SU-DHL-6 (cell line): ENCODE measurements at regions not wholly inside any gene's neighbourhood (a gene's known extent, or its start where the extent isn't known, plus 50 kb on each side); places are given as distances from the start of the nearest gene placed in this dataset.
A peak's percentile ranks its signal among the peaks of the same experiment; 100 is the strongest.
"Not testable (repeated sequence)": the region's sequence is repeated elsewhere in the genome, so short reads cannot be mapped to it uniquely, and the experiment has no call there.

ENCODE experiments used
- H2AFZ ChIP-seq: fragments of 200-600 bp; sonication (generic); 2 replicates; pipeline ENCODE4 v1.6.1; 2014; ENCODE audit warnings: low read depth, mild to moderate bottlenecking, moderate library complexity, mixed read lengths, antibody characterized with exemption, low read length; ENCODE audit not compliant: severe bottlenecking
- H3F3A ChIP-seq: fragments of 200-600 bp; shearing (Covaris generic); 2 replicates; pipeline ENCODE4 v1.6.0; 2016; ENCODE audit warnings: antibody characterized with exemption, mild to moderate bottlenecking; ENCODE audit not compliant: insufficient read depth
- H3K27ac ChIP-seq: fragments of 200-600 bp; sonication (generic); 2 replicates; pipeline ENCODE4 v1.5.1; 2016; ENCODE audit warnings: low read depth, mild to moderate bottlenecking, low read length, moderate library complexity, mixed read lengths
- H3K27me3 ChIP-seq: fragments of 200-600 bp; sonication (generic), shearing (Covaris generic); 2 replicates; pipeline ENCODE4 v1.6.0; 2014; ENCODE audit warnings: mild to moderate bottlenecking, low read length
- H3K36me3 ChIP-seq: fragments of 200-600 bp; sonication (generic); 2 replicates; pipeline ENCODE4 v1.6.1; 2014; ENCODE audit warnings: mild to moderate bottlenecking, low read length, mixed read lengths
- H3K4me2 ChIP-seq: fragments of 300-600, 200-600 bp; shearing (Covaris generic), sonication (generic); 2 replicates; pipeline ENCODE4 v1.6.0; 2014; ENCODE audit warnings: low read length, low read depth, mild to moderate bottlenecking; ENCODE audit not compliant: poor library complexity, severe bottlenecking
- H3K4me3 ChIP-seq: fragments of 200-600 bp; sonication (generic); 2 replicates; pipeline ENCODE4 v1.5.1; 2014; ENCODE audit warnings: antibody characterized with exemption, low read length, mild to moderate bottlenecking, mixed read lengths; ENCODE audit not compliant: insufficient read depth, poor library complexity, severe bottlenecking
- H3K79me2 ChIP-seq: fragments of 200-600 bp; sonication (generic); 2 replicates; pipeline ENCODE4 v1.6.1; 2014; ENCODE audit warnings: mild to moderate bottlenecking, low read length, moderate library complexity; ENCODE audit not compliant: insufficient read depth
- H3K9ac ChIP-seq: fragments of 200-600 bp; sonication (generic); 2 replicates; pipeline ENCODE4 v1.7.0; 2014; ENCODE audit warnings: mild to moderate bottlenecking, low read length
- H3K9me2 ChIP-seq: fragments of 200-600 bp; sonication (generic); replicated peaks from 2 replicates; pipeline ENCODE4 v1.6.1; 2014; ENCODE audit warnings: low read length; ENCODE audit not compliant: insufficient read depth
- H3K9me3 ChIP-seq: fragments of 200-600 bp; sonication (generic); 2 replicates; pipeline ENCODE4 v1.6.1; 2014; ENCODE audit warnings: low read length, mixed read lengths; ENCODE audit not compliant: insufficient read depth
- H4K20me1 ChIP-seq: fragments of 200-600 bp; sonication (generic); 2 replicates; pipeline ENCODE4 v1.6.1; 2014; ENCODE audit warnings: low read depth, mild to moderate bottlenecking, antibody characterized with exemption, low read length, moderate library complexity, mixed read lengths
- EZH2phosphoT487 ChIP-seq: fragments of 200-600 bp; sonication (generic), shearing (Covaris generic); conservative IDR thresholded peaks from 2 replicates; pipeline ENCODE4 v1.6.1; 2018; ENCODE audit warnings: mild to moderate bottlenecking, antibody characterized with exemption, low read length, moderate library complexity, mixed read lengths
- TF ChIP-seq, protein P1 (sequence below): fragments of 200-600 bp; sonication (generic); IDR thresholded peaks from one replicate; pipeline ENCODE4 v1.5.1; 2017; ENCODE audit warnings: antibody characterized with exemption, mild to moderate bottlenecking, low read length, moderate library complexity; ENCODE audit not compliant: insufficient read depth, poor library complexity, severe bottlenecking

DNA sequence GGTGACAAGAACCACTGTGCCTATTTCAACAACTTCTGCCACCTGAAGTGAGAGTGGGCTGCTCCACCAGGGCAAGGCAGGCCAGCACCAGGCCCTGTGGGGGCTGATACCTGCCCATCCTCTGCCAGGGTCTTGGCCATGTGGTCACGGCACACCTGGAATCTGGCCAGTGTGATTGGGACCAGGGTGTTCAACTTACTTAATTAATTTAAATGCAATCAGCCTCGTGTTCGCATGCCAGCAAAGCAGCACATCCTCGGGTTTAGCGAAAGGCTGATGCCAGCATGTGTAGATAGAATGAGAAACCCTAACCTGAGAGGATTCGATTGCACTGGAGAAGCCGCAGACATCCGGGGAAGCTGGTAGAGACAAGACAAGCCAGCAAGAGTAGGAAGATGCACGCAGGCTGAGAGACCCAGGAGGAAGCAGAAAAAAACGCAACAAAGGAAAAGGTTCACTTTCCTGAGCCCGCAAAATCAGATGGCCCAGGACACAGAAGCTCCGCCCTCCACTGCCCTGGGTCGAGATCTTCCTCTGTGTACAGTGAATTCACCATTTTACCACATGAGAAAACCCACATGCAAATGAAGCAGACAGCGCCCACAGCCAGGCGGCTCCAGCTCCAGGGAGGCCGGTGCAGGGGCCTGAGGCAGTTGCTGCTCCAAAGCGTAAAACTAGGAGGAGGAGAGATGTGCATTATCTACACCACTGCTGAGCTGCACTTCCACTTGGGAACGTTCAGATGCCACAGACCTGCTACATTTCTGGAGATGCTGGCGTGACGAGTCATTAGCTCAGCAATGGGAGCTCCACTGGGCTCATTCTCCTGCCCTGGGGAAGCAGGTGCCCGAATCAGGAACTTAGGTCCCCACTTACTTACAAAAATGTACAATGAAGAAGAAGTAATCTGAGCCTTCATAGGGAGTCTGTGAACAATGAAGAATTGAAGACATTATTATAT lies 92.1 kb downstream of the TMEM18 start:
- TF ChIP-seq, protein P1, sequence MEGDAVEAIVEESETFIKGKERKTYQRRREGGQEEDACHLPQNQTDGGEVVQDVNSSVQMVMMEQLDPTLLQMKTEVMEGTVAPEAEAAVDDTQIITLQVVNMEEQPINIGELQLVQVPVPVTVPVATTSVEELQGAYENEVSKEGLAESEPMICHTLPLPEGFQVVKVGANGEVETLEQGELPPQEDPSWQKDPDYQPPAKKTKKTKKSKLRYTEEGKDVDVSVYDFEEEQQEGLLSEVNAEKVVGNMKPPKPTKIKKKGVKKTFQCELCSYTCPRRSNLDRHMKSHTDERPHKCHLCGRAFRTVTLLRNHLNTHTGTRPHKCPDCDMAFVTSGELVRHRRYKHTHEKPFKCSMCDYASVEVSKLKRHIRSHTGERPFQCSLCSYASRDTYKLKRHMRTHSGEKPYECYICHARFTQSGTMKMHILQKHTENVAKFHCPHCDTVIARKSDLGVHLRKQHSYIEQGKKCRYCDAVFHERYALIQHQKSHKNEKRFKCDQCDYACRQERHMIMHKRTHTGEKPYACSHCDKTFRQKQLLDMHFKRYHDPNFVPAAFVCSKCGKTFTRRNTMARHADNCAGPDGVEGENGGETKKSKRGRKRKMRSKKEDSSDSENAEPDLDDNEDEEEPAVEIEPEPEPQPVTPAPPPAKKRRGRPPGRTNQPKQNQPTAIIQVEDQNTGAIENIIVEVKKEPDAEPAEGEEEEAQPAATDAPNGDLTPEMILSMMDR = no peak
- TF ChIP-seq EZH2phosphoT487 = no peak
- Histone ChIP-seq H3K27ac (no peak overlapping the region), H3K9me2 (no peaks in the 10 kb centered on the region), H2AFZ (no peak overlapping the region), H3K27me3 (no peaks in the 10 kb centered on the region), H3K9ac (no peak overlapping the region), H3K9me3 (no peaks in the 10 kb centered on the region), H3F3A (no peaks in the 10 kb centered on the region; the same call in 1 of the 2 replicates), H3K36me3 (no peaks in the 10 kb centered on the region), H4K20me1 (no peaks in the 10 kb centered on the region), H3K79me2 (no peaks in the 10 kb centered on the region), H3K4me3 (no peak overlapping the region), H3K4me2 (peak overlapping the region; percentile 29)

DNA sequence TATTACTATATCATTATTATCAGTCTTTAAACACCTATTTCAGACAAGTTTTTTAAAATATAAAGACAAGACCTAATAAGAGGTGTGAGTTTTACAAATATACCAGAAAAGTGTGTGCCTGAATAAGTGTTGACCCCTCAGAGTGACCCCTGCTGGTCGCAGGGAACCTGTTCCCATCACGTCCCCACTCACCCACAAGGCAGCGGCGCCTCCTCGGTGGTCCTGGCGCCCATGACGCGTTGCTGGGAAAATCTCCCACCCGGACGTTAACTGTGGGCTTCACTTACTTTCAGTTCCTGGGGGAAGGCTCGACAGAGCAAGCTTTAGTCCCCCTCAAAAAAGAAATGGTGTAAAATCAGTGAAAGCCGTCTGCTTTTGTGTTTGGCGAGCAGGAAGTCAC lies 93.5 kb downstream of the TMEM18 start:
- H3K36me3 ChIP-seq = no peaks in the 10 kb centered on the region
- no peak overlapping the region for H3K9ac ChIP-seq
- no peaks in the 10 kb centered on the region for H3K79me2 ChIP-seq
- H3K9me3 ChIP-seq = no peaks in the 10 kb centered on the region
- no peak overlapping the region for H3K27ac ChIP-seq
- no peak overlapping the region for H3K4me2 ChIP-seq
- H4K20me1 ChIP-seq = no peaks in the 10 kb centered on the region
- H3K9me2 ChIP-seq = no peaks in the 10 kb centered on the region
- no peaks in the 10 kb centered on the region; the same call in 1 of the 2 replicates for H3F3A ChIP-seq
- no peak overlapping the region for H3K4me3 ChIP-seq
- no peak for TF ChIP-seq EZH2phosphoT487
- TF ChIP-seq, protein P1 = no peak
- H3K27me3 ChIP-seq = no peaks in the 10 kb centered on the region
- H2AFZ ChIP-seq = no peak overlapping the region

DNA sequence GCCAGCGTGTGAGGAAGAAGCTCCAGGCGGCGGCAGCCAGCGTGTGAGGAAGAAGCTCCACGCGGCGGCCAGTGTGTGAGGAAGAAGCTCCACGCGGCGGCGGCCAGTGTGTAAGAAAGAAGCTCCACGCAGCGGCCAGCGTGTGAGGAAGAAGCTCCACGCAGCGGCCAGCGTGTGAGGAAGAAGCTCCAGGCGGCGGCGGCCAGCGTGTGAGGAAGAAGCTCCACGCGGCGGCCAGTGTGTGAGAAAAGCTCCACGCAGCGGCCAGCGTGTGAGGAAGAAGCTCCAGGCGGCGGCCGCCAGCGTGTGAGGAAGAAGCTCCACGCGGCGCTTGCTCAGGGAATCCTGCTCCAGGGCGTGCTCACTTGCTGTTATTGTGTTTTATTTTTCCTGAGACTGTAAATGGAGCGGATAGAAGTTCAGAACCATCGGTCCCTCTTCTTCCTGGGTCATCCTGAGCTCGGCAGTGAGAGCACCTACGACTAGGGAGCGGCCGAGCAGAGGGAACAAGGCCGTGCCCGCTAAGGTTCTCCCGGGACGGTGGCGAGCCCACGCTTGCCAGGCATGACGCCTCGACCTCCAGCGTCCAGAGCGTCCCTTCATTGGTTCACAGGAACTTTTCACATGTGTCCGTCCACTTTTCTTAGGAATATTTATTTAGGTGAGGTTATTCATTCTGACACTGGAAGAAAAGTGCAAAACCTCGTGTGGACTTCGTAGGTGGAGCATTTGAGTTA lies 94.2 kb downstream of the TMEM18 start:
- H3K27ac ChIP-seq = no peak overlapping the region
- H3F3A ChIP-seq = no peaks in the 10 kb centered on the region; the same call in 1 of the 2 replicates
- TF ChIP-seq, protein P1 = no peak
- no peak for TF ChIP-seq EZH2phosphoT487
- H3K79me2 ChIP-seq = no peaks in the 10 kb centered on the region
- no peak overlapping the region for H2AFZ ChIP-seq
- H3K9ac ChIP-seq = no peak overlapping the region
- no peaks in the 10 kb centered on the region for H4K20me1 ChIP-seq
- no peak overlapping the region for H3K4me2 ChIP-seq
- no peaks in the 10 kb centered on the region for H3K9me3 ChIP-seq
- no peaks in the 10 kb centered on the region for H3K9me2 ChIP-seq
- no peak overlapping the region for H3K4me3 ChIP-seq
- H3K36me3 ChIP-seq = no peaks in the 10 kb centered on the region
- H3K27me3 ChIP-seq = no peaks in the 10 kb centered on the region

DNA sequence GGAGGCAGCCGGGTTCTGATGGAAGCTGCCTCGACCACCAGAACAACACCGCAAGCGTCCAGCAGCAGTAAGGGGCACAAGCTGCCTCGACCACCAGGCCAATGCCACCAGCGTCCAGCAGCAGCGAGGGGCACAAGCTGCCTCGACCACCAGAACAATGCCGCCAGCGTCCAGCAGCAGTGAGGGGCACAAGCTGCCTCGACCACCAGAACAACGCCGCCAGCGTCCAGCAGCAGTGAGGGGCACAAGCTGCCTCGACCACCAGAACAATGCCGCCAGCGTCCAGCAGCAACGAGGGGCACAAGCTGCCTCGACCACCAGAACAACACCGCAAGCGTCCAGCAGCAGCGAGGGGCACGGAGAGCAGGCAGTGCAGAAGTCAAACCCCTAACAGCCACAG lies 94.9 kb downstream of the TMEM18 start:
- H3K9me2 ChIP-seq, H3K9me3 ChIP-seq, H3K27me3 ChIP-seq, H3K4me2 ChIP-seq, H4K20me1 ChIP-seq, H3K36me3 ChIP-seq, H3K79me2 ChIP-seq, H3K4me3 ChIP-seq, H3K9ac ChIP-seq, H3K27ac ChIP-seq, H2AFZ ChIP-seq, H3F3A ChIP-seq: not testable (repeated sequence)
